Naive B cell (primary cell): ENCODE measurements at regions not wholly inside any gene's neighbourhood (a gene's known extent, or its start where the extent isn't known, plus 50 kb on each side); places are given as distances from the start of the nearest gene placed in this dataset.
A peak's percentile ranks its signal among the peaks of the same experiment; 100 is the strongest.

ENCODE experiments used
- ATAC-seq, 2 donors: fragments of 150-1000 bp; cut with Tn5 transposase; 2 replicates each; pipeline ENCODE4 v1.10.0; 2021; ENCODE audit warnings: low read depth in 2 of 2, mild to moderate bottlenecking in 2 of 2, moderate library complexity in 2 of 2
- DNase-seq: peaks from one replicate; pipeline ENCODE4 v3.0.0; 2022
- H3K27ac Mint-ChIP-seq, 6 donors: one replicate each; pipeline ENCODE4 v1.8.0; 2020 to 2022; ENCODE audit warnings: mild to moderate bottlenecking in 6 of 6, mixed read lengths in 6 of 6, moderate library complexity in 5 of 6, inconsistent platforms in 2 of 6
- H3K27me3 Mint-ChIP-seq, 3 donors: one replicate each; pipeline ENCODE4 v1.8.0; 2021 to 2022; ENCODE audit warnings: mixed read lengths in 3 of 3, mild to moderate bottlenecking in 1 of 3
- H3K36me3 Mint-ChIP-seq, 2 donors: one replicate each; pipeline ENCODE4 v1.8.0; 2020 to 2022; ENCODE audit warnings: mixed read lengths in 2 of 2, inconsistent platforms in 1 of 2, mild to moderate bottlenecking in 1 of 2
- H3K4me1 Mint-ChIP-seq, 3 donors: one replicate each; pipeline ENCODE4 v1.8.0; 2020 to 2022; ENCODE audit warnings: mixed read lengths in 3 of 3, inconsistent platforms in 1 of 3, mild to moderate bottlenecking in 1 of 3, moderate library complexity in 1 of 3
- H3K4me3 Mint-ChIP-seq, 8 donors: one replicate each; pipeline ENCODE4 v1.8.0; 2020 to 2022; ENCODE audit warnings: mild to moderate bottlenecking in 8 of 8, mixed read lengths in 8 of 8, moderate library complexity in 8 of 8, inconsistent platforms in 2 of 8
- H3K9me3 Mint-ChIP-seq, 7 donors: one replicate each; pipeline ENCODE4 v1.8.0; 2020 to 2022; ENCODE audit warnings: mixed read lengths in 7 of 7, mild to moderate bottlenecking in 5 of 7, inconsistent platforms in 2 of 7, moderate library complexity in 1 of 7

GRCh38 chr11:79564288-79564925, 123.6 kb upstream of the TENM4 start:
- Mint-ChIP-seq H3K4me1 (no peaks in the 10 kb centered on the region), H3K27me3 (peaks cover 0 to 3% (median 0%) of the 10 kb centered on the region in 3 donors), H3K36me3 (no peaks in the 10 kb centered on the region), H3K27ac (peak overlapping the region in 1 of 6 donors; percentile 25), H3K4me3 (peak overlapping the region in 1 of 8 donors; percentile 42), H3K9me3 (peaks cover 0 to 17% (median 4%) of the 10 kb centered on the region in 7 donors)
- ATAC-seq = no peak
- DNase-seq = no peak

- H3K4me3 Mint-ChIP-seq = no peak overlapping the region
- H3K27me3 Mint-ChIP-seq = peaks cover 0 to 3% (median 0%) of the 10 kb centered on the region in 3 donors
- DNase-seq = no peak
- no peak for ATAC-seq
- peaks cover 0 to 7% (median 3%) of the 10 kb centered on the region in 7 donors for H3K9me3 Mint-ChIP-seq
- no peak overlapping the region for H3K27ac Mint-ChIP-seq
- H3K4me1 Mint-ChIP-seq = no peaks in the 10 kb centered on the region
- H3K36me3 Mint-ChIP-seq = no peaks in the 10 kb centered on the region
These were observed 120.7 kb upstream of the TENM4 start for GRCh38 chr11:79561496-79561895.

- H3K4me3 Mint-ChIP-seq = no peak overlapping the region
These were observed 110.0 kb upstream of the TENM4 start for GRCh38 chr11:79550809-79551208.

GRCh38 chr11:79547256-79547655, 106.4 kb upstream of the TENM4 start:
- H3K27ac Mint-ChIP-seq = no peak overlapping the region
- no peak for DNase-seq
- ATAC-seq = no peak
- H3K4me3 Mint-ChIP-seq = no peak overlapping the region
- H3K36me3 Mint-ChIP-seq = no peaks in the 10 kb centered on the region
- peaks cover 0 to 21% (median 4%) of the 10 kb centered on the region in 3 donors for H3K27me3 Mint-ChIP-seq
- H3K9me3 Mint-ChIP-seq = peaks cover 0 to 3% (median 2%) of the 10 kb centered on the region in 7 donors
- H3K4me1 Mint-ChIP-seq = no peaks in the 10 kb centered on the region

More at GRCh38 chr11:79550809-79551208, 110.0 kb upstream of the TENM4 start:
- Mint-ChIP-seq H3K36me3 (no peaks in the 10 kb centered on the region), H3K9me3 (peaks cover 0 to 5% (median 2%) of the 10 kb centered on the region in 7 donors), H3K4me1 (no peaks in the 10 kb centered on the region), H3K27ac (no peak overlapping the region), H3K27me3 (peaks cover 0 to 16% (median 4%) of the 10 kb centered on the region in 3 donors)
- ATAC-seq (no peak), DNase-seq (no peak)

GRCh38 chr11:79546351-79546750, 105.5 kb upstream of the TENM4 start:
- DNase-seq (no peak), ATAC-seq (no peak)
- peaks cover 0 to 24% (median 4%) of the 10 kb centered on the region in 3 donors for H3K27me3 Mint-ChIP-seq
- no peaks in the 10 kb centered on the region for H3K36me3 Mint-ChIP-seq
- H3K9me3 Mint-ChIP-seq = peaks cover 0 to 3% (median 0%) of the 10 kb centered on the region in 7 donors
- H3K4me1 Mint-ChIP-seq = no peaks in the 10 kb centered on the region
- H3K27ac Mint-ChIP-seq = no peak overlapping the region
- no peak overlapping the region for H3K4me3 Mint-ChIP-seq

- no peak for ATAC-seq
- H3K4me3 Mint-ChIP-seq = peak overlapping the region in 1 of 8 donors; percentile 45
- no peak for DNase-seq
- no peak overlapping the region for H3K27ac Mint-ChIP-seq
- peaks cover 0 to 18% (median under 1%) of the 10 kb centered on the region in 3 donors for H3K27me3 Mint-ChIP-seq
- peaks cover 0 to 4% (median 0%) of the 10 kb centered on the region in 7 donors for H3K9me3 Mint-ChIP-seq
- H3K36me3 Mint-ChIP-seq = no peaks in the 10 kb centered on the region
- no peaks in the 10 kb centered on the region for H3K4me1 Mint-ChIP-seq
These were observed 103.5 kb upstream of the TENM4 start for GRCh38 chr11:79544361-79544760.

GRCh38 chr11:79543101-79543500, 102.3 kb upstream of the TENM4 start:
- Mint-ChIP-seq H3K4me3 (no peak overlapping the region), H3K27ac (no peak overlapping the region), H3K36me3 (no peaks in the 10 kb centered on the region)

GRCh38 chr11:79541466-79541865, 100.6 kb upstream of the TENM4 start:
- no peak for DNase-seq
- Mint-ChIP-seq H3K27me3 (peaks cover 0 to 9% (median 0%) of the 10 kb centered on the region in 3 donors), H3K4me3 (no peak overlapping the region), H3K4me1 (no peaks in the 10 kb centered on the region), H3K27ac (no peak overlapping the region), H3K9me3 (peaks cover 0 to 5% (median 1%) of the 10 kb centered on the region in 7 donors), H3K36me3 (no peaks in the 10 kb centered on the region)
- no peak for ATAC-seq

More at GRCh38 chr11:79543101-79543500, 102.3 kb upstream of the TENM4 start:
- ATAC-seq (no peak), DNase-seq (no peak)
- H3K4me1 Mint-ChIP-seq = no peaks in the 10 kb centered on the region
- peaks cover 0 to 5% (median 0%) of the 10 kb centered on the region in 7 donors for H3K9me3 Mint-ChIP-seq
- peaks cover 0 to 16% (median 0%) of the 10 kb centered on the region in 3 donors for H3K27me3 Mint-ChIP-seq

- H3K4me1 Mint-ChIP-seq = no peaks in the 10 kb centered on the region
- no peaks in the 10 kb centered on the region for H3K36me3 Mint-ChIP-seq
- H3K27ac Mint-ChIP-seq = no peak overlapping the region
- no peak for ATAC-seq
- peaks cover 0 to 6% (median 1%) of the 10 kb centered on the region in 7 donors for H3K9me3 Mint-ChIP-seq
- H3K4me3 Mint-ChIP-seq = no peak overlapping the region
- DNase-seq = no peak
- H3K27me3 Mint-ChIP-seq = peaks cover 0 to 9% (median 4%) of the 10 kb centered on the region in 3 donors
These were observed 97.9 kb upstream of the TENM4 start for GRCh38 chr11:79538775-79539174.

- Mint-ChIP-seq H3K4me3 (no peak overlapping the region), H3K27ac (peak overlapping the region in 1 of 6 donors; percentile 1), H3K27me3 (peaks cover 0 to 4% (median 0%) of the 10 kb centered on the region in 3 donors), H3K9me3 (peaks cover 0 to 7% (median 2%) of the 10 kb centered on the region in 7 donors), H3K4me1 (no peaks in the 10 kb centered on the region), H3K36me3 (no peaks in the 10 kb centered on the region)
- no peak for ATAC-seq
- no peak for DNase-seq
These were observed 95.5 kb upstream of the TENM4 start for GRCh38 chr11:79536155-79536917.

GRCh38 chr11:79535606-79536005, 94.8 kb upstream of the TENM4 start:
- Mint-ChIP-seq H3K36me3 (no peaks in the 10 kb centered on the region), H3K9me3 (peaks cover 0 to 7% (median 2%) of the 10 kb centered on the region in 7 donors), H3K4me3 (no peak overlapping the region), H3K4me1 (no peaks in the 10 kb centered on the region), H3K27ac (no peak overlapping the region), H3K27me3 (peaks cover 0 to 4% (median 0%) of the 10 kb centered on the region in 3 donors)
- DNase-seq = no peak
- no peak for ATAC-seq

GRCh38 chr11:79525257-79525656, 84.4 kb upstream of the TENM4 start:
- no peak overlapping the region for H3K27ac Mint-ChIP-seq
- peaks cover 0 to 14% (median 4%) of the 10 kb centered on the region in 3 donors for H3K27me3 Mint-ChIP-seq
- no peaks in the 10 kb centered on the region for H3K4me1 Mint-ChIP-seq
- no peak overlapping the region for H3K4me3 Mint-ChIP-seq
- H3K9me3 Mint-ChIP-seq = peaks cover 0 to 4% (median 0%) of the 10 kb centered on the region in 7 donors
- no peaks in the 10 kb centered on the region for H3K36me3 Mint-ChIP-seq
- no peak for ATAC-seq
- no peak for DNase-seq

GRCh38 chr11:79522626-79523025, 81.8 kb upstream of the TENM4 start:
- H3K27me3 Mint-ChIP-seq = peaks cover 0 to 8% (median 3%) of the 10 kb centered on the region in 3 donors
- peaks cover 0 to 4% (median 0%) of the 10 kb centered on the region in 7 donors for H3K9me3 Mint-ChIP-seq
- H3K36me3 Mint-ChIP-seq = no peaks in the 10 kb centered on the region
- no peak overlapping the region for H3K27ac Mint-ChIP-seq
- ATAC-seq = no peak
- no peak for DNase-seq
- H3K4me3 Mint-ChIP-seq = no peak overlapping the region
- H3K4me1 Mint-ChIP-seq = no peaks in the 10 kb centered on the region

- H3K4me3 Mint-ChIP-seq = no peak overlapping the region
- H3K27me3 Mint-ChIP-seq = peaks cover 8 to 16% (median 10%) of the 10 kb centered on the region in 3 donors
- H3K27ac Mint-ChIP-seq = peak overlapping the region in 1 of 6 donors; percentile 86
- H3K36me3 Mint-ChIP-seq = no peaks in the 10 kb centered on the region
- no peak for ATAC-seq
- peaks cover 0 to 9% (median 0%) of the 10 kb centered on the region in 7 donors for H3K9me3 Mint-ChIP-seq
- no peak for DNase-seq
- no peaks in the 10 kb centered on the region for H3K4me1 Mint-ChIP-seq
These were observed 79.3 kb upstream of the TENM4 start for GRCh38 chr11:79520086-79520485.
